IMR-90 (cell line): ENCODE measurements at regions not wholly inside any gene's neighbourhood (a gene's known extent, or its start where the extent isn't known, plus 50 kb on each side); places are given as distances from the start of the nearest gene placed in this dataset.

ENCODE experiments used
- ATAC-seq: fragments of 200-7000 bp; cut with Tn5 transposase; 2 replicates; pipeline ENCODE4 v1.9.1; 2020; ENCODE audit warnings: low read depth, mild to moderate bottlenecking, moderate library complexity
- BruUV-seq: library from RNA; stranded (reverse); fragments of 400-500 nt; replicated peaks from 2 replicates; lab custom pipeline; 2021; lab: Mats Ljungman, UMichigan
- CTCF ChIA-PET: fragments of 300-600 bp; formaldehyde crosslinking; extraction: SDS; loops from one replicate; lab custom pipeline; 2021; ENCODE audit warnings: antibody characterized with exemption; lab: Yijun Ruan, JAX
- POLR2A ChIA-PET: fragments of 300-600 bp; sonication (Branson Sonifier 250); formaldehyde crosslinking; loops from one replicate; lab custom pipeline; 2022; ENCODE audit warnings: antibody characterized with exemption; ENCODE audit not compliant: unreplicated experiment; lab: Charles Lee
- DNase-seq: peaks from one replicate; pipeline ENCODE4 v3.0.0; 2013
- H2AFZ ChIP-seq: replicated peaks from 2 replicates; pipeline ENCODE3; 2013; ENCODE audit warnings: low read length, mild to moderate bottlenecking; ENCODE audit not compliant: poor library complexity
- H2AK5ac ChIP-seq: 2 replicates; pipeline ENCODE4 v1.6.1; 2013; ENCODE audit warnings: low read depth, low read length, inconsistent platforms
- H2AK9ac ChIP-seq: replicated peaks from 2 replicates; pipeline ENCODE3; 2013; ENCODE audit warnings: mild to moderate bottlenecking, low read depth, low read length, moderate library complexity; ENCODE audit not compliant: poor library complexity
- H2BK120ac ChIP-seq: 2 replicates; pipeline ENCODE4 v1.6.1; 2013; ENCODE audit warnings: low read depth, low read length, inconsistent platforms
- H2BK15ac ChIP-seq: 3 replicates; pipeline ENCODE4 v1.6.1; 2013; ENCODE audit warnings: low read depth, low read length, inconsistent platforms
- H2BK20ac ChIP-seq: 2 replicates; pipeline ENCODE4 v1.6.1; 2013; ENCODE audit warnings: low read depth, mild to moderate bottlenecking, inconsistent platforms, low read length, moderate library complexity
- H2BK5ac ChIP-seq: 2 replicates; pipeline ENCODE4 v1.6.1; 2013; ENCODE audit warnings: mild to moderate bottlenecking, low read depth, low read length, inconsistent platforms; ENCODE audit not compliant: poor library complexity, severe bottlenecking
- H3K14ac ChIP-seq: replicated peaks from 2 replicates; pipeline ENCODE4 v1.6.1; 2013; ENCODE audit warnings: low read depth, low read length, inconsistent platforms
- H3K18ac ChIP-seq: 2 replicates; pipeline ENCODE4 v1.6.1; 2013; ENCODE audit warnings: low read depth, low read length, control low read depth
- H3K23ac ChIP-seq: 2 replicates; pipeline ENCODE4 v1.6.1; 2013; ENCODE audit warnings: low read depth, low read length, inconsistent platforms
- H3K27ac ChIP-seq: 2 replicates; pipeline ENCODE4 v1.5.1; 2013; ENCODE audit warnings: mild to moderate bottlenecking, control low read depth, low read length; ENCODE audit not compliant: insufficient read depth
- H3K27me3 ChIP-seq: 2 replicates; pipeline ENCODE4 v1.6.1; 2013; ENCODE audit warnings: low read length; ENCODE audit not compliant: control insufficient read depth, insufficient read depth
- H3K36me3 ChIP-seq: 2 replicates; pipeline ENCODE4 v1.6.1; 2013; ENCODE audit warnings: low read length, mixed read lengths; ENCODE audit not compliant: control insufficient read depth, insufficient read depth
- H3K4ac ChIP-seq: 2 replicates; pipeline ENCODE4 v1.6.1; 2013; ENCODE audit warnings: low read depth, low read length, inconsistent platforms
- H3K4me1 ChIP-seq: 2 replicates; pipeline ENCODE4 v1.6.1; 2013; ENCODE audit warnings: low read length, mixed read lengths; ENCODE audit not compliant: control insufficient read depth, insufficient read depth
- H3K4me2 ChIP-seq: 2 replicates; pipeline ENCODE4 v1.6.1; 2013; ENCODE audit warnings: low read depth, mild to moderate bottlenecking, control low read depth, low read length, moderate library complexity
- H3K4me3 ChIP-seq: 2 replicates; pipeline ENCODE4 v1.5.1; 2013; ENCODE audit warnings: low read depth, mild to moderate bottlenecking, control low read depth, low read length, moderate library complexity; ENCODE audit not compliant: insufficient read depth
- H3K56ac ChIP-seq: 2 replicates; pipeline ENCODE4 v1.6.1; 2013; ENCODE audit warnings: low read length, inconsistent platforms; ENCODE audit not compliant: insufficient read depth; ENCODE audit errors: extremely low read depth
- H3K79me1 ChIP-seq, 2 experiments: 2 replicates each; pipeline ENCODE4 v1.6.1; 2013; ENCODE audit warnings: low read length in 2 of 2, inconsistent platforms in 1 of 2, low read depth in 1 of 2
- H3K9ac ChIP-seq: 2 replicates; pipeline ENCODE4 v1.6.1; 2013; ENCODE audit warnings: low read depth, low read length, control low read depth
- H3K9me1 ChIP-seq: 2 replicates; pipeline ENCODE4 v1.6.1; 2013; ENCODE audit warnings: low read length, inconsistent platforms; ENCODE audit not compliant: insufficient read depth
- H3K9me3 ChIP-seq: 2 replicates; pipeline ENCODE4 v1.6.1; 2013; ENCODE audit warnings: low read length; ENCODE audit not compliant: control insufficient read depth, insufficient read depth
- H4K20me1 ChIP-seq: 2 replicates; pipeline ENCODE4 v1.6.1; 2013; ENCODE audit warnings: low read length, inconsistent platforms; ENCODE audit not compliant: insufficient read depth
- H4K5ac ChIP-seq: 2 replicates; pipeline ENCODE4 v1.6.1; 2013; ENCODE audit warnings: mild to moderate bottlenecking, low read depth, low read length, control low read depth
- H4K8ac ChIP-seq, 2 experiments: 2 replicates each; pipeline ENCODE4 v1.6.1; 2013; ENCODE audit warnings: low read depth in 2 of 2, low read length in 2 of 2, control low read depth in 1 of 2, inconsistent platforms in 1 of 2
- H4K91ac ChIP-seq: 2 replicates; pipeline ENCODE4 v1.6.1; 2013; ENCODE audit warnings: low read depth, low read length, inconsistent platforms; ENCODE audit not compliant: insufficient read depth
- BHLHE40 ChIP-seq: fragments of 150-350 bp; IDR thresholded peaks from 2 replicates; pipeline ENCODE4 v1.6.1; 2016; ENCODE audit warnings: mild to moderate bottlenecking, low read depth, low read length
- CEBPB ChIP-seq: IDR thresholded peaks from 2 replicates; pipeline ENCODE4 v1.6.1; 2012; ENCODE audit warnings: low read depth, low read length, improper control_type of control experiment
- CHD1 ChIP-seq: IDR thresholded peaks from 2 replicates; pipeline ENCODE4 v1.6.1; 2012; ENCODE audit warnings: low read depth, low read length, improper control_type of control experiment
- CTCF ChIP-seq: conservative IDR thresholded peaks from 2 replicates; pipeline ENCODE4 v1.5.1; 2012; ENCODE audit warnings: mild to moderate bottlenecking, low read depth, low read length, improper control_type of control experiment
- ELK1 ChIP-seq: fragments of 150-350 bp; IDR thresholded peaks from 2 replicates; pipeline ENCODE4 v1.6.1; 2016; ENCODE audit warnings: low read depth, mild to moderate bottlenecking, low read length, moderate library complexity, borderline replicate concordance
- FOS ChIP-seq: fragments of 150-350 bp; IDR thresholded peaks from 2 replicates; pipeline ENCODE4 v1.6.1; 2016; ENCODE audit warnings: low read depth, low read length
- MAFK ChIP-seq: IDR thresholded peaks from 2 replicates; pipeline ENCODE4 v1.6.1; 2012; ENCODE audit warnings: low read depth, low read length, improper control_type of control experiment
- MAZ ChIP-seq: IDR thresholded peaks from 2 replicates; pipeline ENCODE4 v1.6.1; 2012; ENCODE audit warnings: low read depth, mild to moderate bottlenecking, low read length, improper control_type of control experiment, moderate library complexity, borderline replicate concordance
- MXI1 ChIP-seq: IDR thresholded peaks from 2 replicates; pipeline ENCODE4 v1.6.1; 2012; ENCODE audit warnings: low read depth, mild to moderate bottlenecking, low read length, moderate library complexity, borderline replicate concordance
- NFE2L2 ChIP-seq: fragments of 150-350 bp; IDR thresholded peaks from 2 replicates; pipeline ENCODE4 v1.6.1; 2016; ENCODE audit warnings: low read depth, mild to moderate bottlenecking, low read length
- POLR2A ChIP-seq: IDR thresholded peaks from 2 replicates; pipeline ENCODE4 v1.6.1; 2012; ENCODE audit warnings: mild to moderate bottlenecking, low read depth, low read length
- RAD21 ChIP-seq: IDR thresholded peaks from 2 replicates; pipeline ENCODE4 v1.6.1; 2012; ENCODE audit warnings: low read length, improper control_type of control experiment
- RCOR1 ChIP-seq: IDR thresholded peaks from 2 replicates; pipeline ENCODE4 v1.6.1; 2012; ENCODE audit warnings: mild to moderate bottlenecking, low read length, improper control_type of control experiment; ENCODE audit not compliant: insufficient replicate concordance
- RFX5 ChIP-seq: IDR thresholded peaks from 2 replicates; pipeline ENCODE4 v1.8.0; 2012; ENCODE audit warnings: low read depth, mild to moderate bottlenecking, low read length, moderate library complexity
- SMC3 ChIP-seq: fragments of 150-350 bp; IDR thresholded peaks from 2 replicates; pipeline ENCODE4 v1.6.1; 2016; ENCODE audit warnings: low read depth, mild to moderate bottlenecking, antibody characterized with exemption, low read length, moderate library complexity
- USF2 ChIP-seq: fragments of 150-350 bp; IDR thresholded peaks from 2 replicates; pipeline ENCODE4 v1.6.1; 2017; ENCODE audit warnings: mild to moderate bottlenecking, antibody characterized with exemption, low read length, low read depth
- WGBS, 2 experiments: methylation state at CpG; one replicate each; pipeline versions ENCODE4 v1.1.5 to v1.1.7; 2013; ENCODE audit warnings: missing lambda C conversion rate in 2 of 2; ENCODE audit not compliant: insufficient read length in 1 of 2; ENCODE audit errors: extremely low coverage in 2 of 2; 5-methylcytosine and 5-hydroxymethylcytosine counted together
- dilution Hi-C: fragments of 300-500 bp; cut with HindIII; formaldehyde crosslinking; loops from one replicate; pipeline ENCODE4 v1.14.3; 2018; ENCODE audit warnings: low sequenced_read_pairs; ENCODE audit not compliant: unreplicated experiment
- in situ Hi-C: fragments of 300-500 bp; cut with MboI; formaldehyde crosslinking; loops from 3 replicates; pipeline ENCODE4 v1.14.3; 2019; ENCODE audit warnings: low sequenced_read_pairs, inconsistent platforms, mixed read lengths
- intact Hi-C: fragments of 100-400 bp; cut with micrococcal nuclease; formaldehyde crosslinking; loops from 2 replicates; pipeline ENCODE4 v1.10.0; 2022

GRCh38 chr6:63418741-63419140, 99.0 kb upstream of the LGSN start:
- BruUV-seq: no TSS peak
- intact Hi-C loops (no loop called here), dilution Hi-C loops (no loop called here), in situ Hi-C loops (no loop called here)
- no peak overlapping the region for H2BK20ac ChIP-seq
- H3K9ac ChIP-seq: no peak overlapping the region
- no peak overlapping the region for H4K91ac ChIP-seq
- no peak for ATAC-seq
- no peaks in the 10 kb centered on the region for H4K20me1 ChIP-seq
- TF ChIP-seq NFE2L2 (no peak), SMC3 (no peak), CTCF (no peak), MAZ (no peak), BHLHE40 (no peak), CEBPB (no peak), MXI1 (no peak), CHD1 (no peak), RAD21 (no peak), RCOR1 (no peak), FOS (no peak), USF2 (no peak), MAFK (no peak), ELK1 (no peak), POLR2A (no peak), RFX5 (no peak)
- H3K4ac ChIP-seq: no peak overlapping the region
- no peak overlapping the region for H3K27ac ChIP-seq
- H3K9me3 ChIP-seq: no peaks in the 10 kb centered on the region
- H2BK120ac ChIP-seq: no peak overlapping the region
- H3K4me3 ChIP-seq: no peak overlapping the region
- no peak overlapping the region for H2BK15ac ChIP-seq
- CTCF ChIA-PET: no interaction called here
- H3K36me3 ChIP-seq: no peaks in the 10 kb centered on the region
- H3K18ac ChIP-seq: no peak overlapping the region
- no peaks in the 10 kb centered on the region for H3K4me1 ChIP-seq
- no peak overlapping the region for H4K8ac ChIP-seq
- no peak overlapping the region for H3K23ac ChIP-seq
- H3K79me1 ChIP-seq: no peaks in the 10 kb centered on the region
- H3K9me1 ChIP-seq: no peaks in the 10 kb centered on the region
- H3K56ac ChIP-seq: no peak overlapping the region
- no peak overlapping the region for H3K4me2 ChIP-seq
- no peaks in the 10 kb centered on the region for H3K27me3 ChIP-seq
- no peak overlapping the region for H2AK5ac ChIP-seq
- H2BK5ac ChIP-seq: no peak overlapping the region
- no peak for DNase-seq
- no peak overlapping the region for H2AFZ ChIP-seq
- POLR2A ChIA-PET: no interaction called here
- no peak overlapping the region for H3K14ac ChIP-seq
- H2AK9ac ChIP-seq: no peak overlapping the region
- no CpG with 5 or more reads among the region's 1 CpG for WGBS, 2 experiments
- no peak overlapping the region for H4K5ac ChIP-seq
